ENCODE measurements at regions not wholly inside any gene's neighbourhood (a gene's known extent, or its start where the extent isn't known, plus 50 kb on each side); places are given as distances from the start of the nearest gene placed in this dataset.

DNA sequence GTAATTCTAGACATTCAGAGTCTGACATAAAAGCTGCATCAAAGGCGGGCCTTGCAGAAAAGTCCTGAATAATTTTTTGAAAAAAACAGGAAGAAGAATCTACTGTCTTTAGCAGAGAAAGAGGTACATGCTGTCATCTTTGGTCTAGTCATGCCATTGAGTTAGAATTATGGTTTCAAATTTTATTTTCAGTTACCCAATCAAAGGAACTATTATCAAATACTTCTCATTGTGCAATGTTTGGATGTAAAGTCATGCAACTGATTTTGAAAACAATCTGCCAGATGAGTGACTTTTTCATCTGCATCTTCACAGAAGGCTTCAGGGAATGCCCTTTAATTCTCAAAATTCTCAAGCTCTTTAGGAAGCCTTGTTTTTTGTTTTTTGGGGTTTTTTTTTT is 803.5 kb downstream of the FLRT2 start:
- H3K9ac ChIP-seq (ENCODE audit: insufficient read depth, low read depth, low read length), result no peak overlapping the region
- no peaks in the 10 kb centered on the region for H3K4me1 ChIP-seq (ENCODE audit: insufficient read depth, low read length)
- 0% methylated on average over 1 of the region's 1 CpG for WGBS (ENCODE audit: low lambda C conversion rate)
- ChIA-PET CTCF (ENCODE audit: low intra/inter-chr PET ratio, low total read pairs) (no interaction called here), POLR2A (no interaction called here)
- FAIRE-seq (no peak), DNase-seq (ENCODE audit: low spot score) (no peak), ATAC-seq (no peak)
- no peaks in the 10 kb centered on the region; the same call in 1 of the 2 replicates for H3K9me3 ChIP-seq (ENCODE audit: low read length)
- no peaks in the 10 kb centered on the region for H4K20me1 ChIP-seq (ENCODE audit: insufficient read depth, low read length)
- H3K4me3 ChIP-seq (replicated peaks in 1 of 3; ENCODE audit: insufficient read depth in 1 of 3, low read depth in 2 of 3, low read length in 3 of 3), result no peak overlapping the region
- no peak overlapping the region for H3K27ac ChIP-seq (ENCODE audit: extremely low read length, insufficient read depth, low read length)
- H3K27me3 ChIP-seq (ENCODE audit: control insufficient read depth in 1 of 2, insufficient read depth in 2 of 2, low read length in 2 of 2), result no peaks in the 10 kb centered on the region
- no TSS peak for BruUV-seq (replicated peaks)
- H3K79me2 ChIP-seq (ENCODE audit: insufficient read depth, low read length), result no peaks in the 10 kb centered on the region
- in situ Hi-C loops (cut with HindIII; ENCODE audit: extremely low pct_ligation_motif_present, low pct_unique_long_range_greater_than_20kb) (no loop called here), intact Hi-C loops (cut with micrococcal nuclease; ENCODE audit: unreplicated experiment) (no loop called here)
- TF ChIP-seq ATM (IDR thresholded peaks at IDR 0.05; ENCODE audit: borderline replicate concordance), result no peak
- no peak for TF ChIP-seq ATRX (CRISPR knock-in tag; IDR thresholded peaks at IDR 0.05; ENCODE audit: borderline replicate concordance)
- TF ChIP-seq HDAC6 (IDR thresholded peaks at IDR 0.05; ENCODE audit: low read depth, low read length), result no peak
- TF ChIP-seq FOXJ3 (CRISPR knock-in tag; IDR thresholded peaks at IDR 0.05; ENCODE audit: borderline replicate concordance), result no peak
- TF ChIP-seq, protein P1, sequence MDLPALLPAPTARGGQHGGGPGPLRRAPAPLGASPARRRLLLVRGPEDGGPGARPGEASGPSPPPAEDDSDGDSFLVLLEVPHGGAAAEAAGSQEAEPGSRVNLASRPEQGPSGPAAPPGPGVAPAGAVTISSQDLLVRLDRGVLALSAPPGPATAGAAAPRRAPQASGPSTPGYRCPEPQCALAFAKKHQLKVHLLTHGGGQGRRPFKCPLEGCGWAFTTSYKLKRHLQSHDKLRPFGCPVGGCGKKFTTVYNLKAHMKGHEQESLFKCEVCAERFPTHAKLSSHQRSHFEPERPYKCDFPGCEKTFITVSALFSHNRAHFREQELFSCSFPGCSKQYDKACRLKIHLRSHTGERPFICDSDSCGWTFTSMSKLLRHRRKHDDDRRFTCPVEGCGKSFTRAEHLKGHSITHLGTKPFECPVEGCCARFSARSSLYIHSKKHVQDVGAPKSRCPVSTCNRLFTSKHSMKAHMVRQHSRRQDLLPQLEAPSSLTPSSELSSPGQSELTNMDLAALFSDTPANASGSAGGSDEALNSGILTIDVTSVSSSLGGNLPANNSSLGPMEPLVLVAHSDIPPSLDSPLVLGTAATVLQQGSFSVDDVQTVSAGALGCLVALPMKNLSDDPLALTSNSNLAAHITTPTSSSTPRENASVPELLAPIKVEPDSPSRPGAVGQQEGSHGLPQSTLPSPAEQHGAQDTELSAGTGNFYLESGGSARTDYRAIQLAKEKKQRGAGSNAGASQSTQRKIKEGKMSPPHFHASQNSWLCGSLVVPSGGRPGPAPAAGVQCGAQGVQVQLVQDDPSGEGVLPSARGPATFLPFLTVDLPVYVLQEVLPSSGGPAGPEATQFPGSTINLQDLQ (CRISPR knock-in tag; IDR thresholded peaks at IDR 0.05), result no peak
- no peak for TF ChIP-seq ZNF563 (CRISPR knock-in tag; IDR thresholded peaks at IDR 0.05)
- TF ChIP-seq ZZZ3 (CRISPR knock-in tag; IDR thresholded peaks at IDR 0.05; ENCODE audit: borderline replicate concordance), result no peak
- no peaks in the 10 kb centered on the region for H3K36me3 ChIP-seq (replicated peaks in 1 of 2; ENCODE audit: control insufficient read depth in 1 of 2, insufficient read depth in 2 of 2, low read length in 2 of 2)
- no peak overlapping the region for H2AFZ ChIP-seq (ENCODE audit: low read length)
- H3K4me2 ChIP-seq (ENCODE audit: low read depth, low read length), result no peak overlapping the region

DNA sequence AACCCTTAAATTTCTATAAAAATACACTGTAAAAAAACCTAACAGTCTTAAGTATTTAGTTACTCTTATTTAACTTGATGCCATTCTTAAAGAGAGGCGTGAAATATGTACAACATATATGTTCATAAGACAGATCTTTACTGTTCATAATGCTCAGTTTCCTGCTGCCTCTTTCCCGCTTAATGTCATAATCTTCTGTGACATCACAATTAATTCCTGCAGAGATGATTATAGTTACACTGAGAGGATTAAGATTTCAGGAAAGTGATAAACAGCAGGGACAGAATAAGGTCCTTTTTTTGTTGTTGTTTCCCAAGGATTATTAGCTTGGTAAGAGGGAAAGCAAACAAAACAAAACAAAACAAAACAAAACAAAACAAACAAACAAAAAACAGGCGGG is 801.4 kb downstream of the FLRT2 start:
- no peaks in the 10 kb centered on the region for H3K4me1 ChIP-seq (ENCODE audit: insufficient read depth, low read length)
- ATAC-seq (no peak), FAIRE-seq (no peak), DNase-seq (ENCODE audit: low spot score) (no peak)
- TF ChIP-seq CREB1 (IDR thresholded peaks at IDR 0.05) (0 out of 2 replicates have a peak, but pooled peaks have one; percentile 2), CREB1 (CRISPR knock-in tag; IDR thresholded peaks at IDR 0.05) (no peak), ZNF225 (CRISPR knock-in tag; IDR thresholded peaks at IDR 0.05) (no peak), KLF15 (CRISPR knock-in tag; IDR thresholded peaks at IDR 0.05; ENCODE audit: borderline replicate concordance) (no peak)
- H3K9ac ChIP-seq (ENCODE audit: insufficient read depth, low read depth, low read length), result no peak overlapping the region
- no peak overlapping the region for H3K27ac ChIP-seq (ENCODE audit: extremely low read length, insufficient read depth, low read length)
- in situ Hi-C loops (cut with HindIII; ENCODE audit: extremely low pct_ligation_motif_present, low pct_unique_long_range_greater_than_20kb) (no loop called here), intact Hi-C loops (cut with micrococcal nuclease; ENCODE audit: unreplicated experiment) (no loop called here)
- ChIA-PET CTCF (ENCODE audit: low intra/inter-chr PET ratio, low total read pairs) (no interaction called here), POLR2A (no interaction called here)
- no peaks in the 10 kb centered on the region for H3K9me3 ChIP-seq (ENCODE audit: low read length)
- H3K4me3 ChIP-seq (replicated peaks in 1 of 3; ENCODE audit: insufficient read depth in 1 of 3, low read depth in 2 of 3, low read length in 3 of 3), result no peak overlapping the region
- no peak overlapping the region for H2AFZ ChIP-seq (ENCODE audit: low read length)
- H3K27me3 ChIP-seq (ENCODE audit: control insufficient read depth in 1 of 2, insufficient read depth in 2 of 2, low read length in 2 of 2), result no peaks in the 10 kb centered on the region
- no peak overlapping the region for H3K4me2 ChIP-seq (ENCODE audit: low read depth, low read length)
- BruUV-seq (replicated peaks), result no TSS peak
- H3K79me2 ChIP-seq (ENCODE audit: insufficient read depth, low read length), result no peaks in the 10 kb centered on the region
- no peaks in the 10 kb centered on the region for H4K20me1 ChIP-seq (ENCODE audit: insufficient read depth, low read length)
- 3% methylated on average over 3 of the region's 3 CpGs for WGBS (ENCODE audit: low lambda C conversion rate)
- H3K36me3 ChIP-seq (replicated peaks in 1 of 2; ENCODE audit: control insufficient read depth in 1 of 2, insufficient read depth in 2 of 2, low read length in 2 of 2), result no peaks in the 10 kb centered on the region
